Neural progenitor cell (in vitro differentiated cells): ENCODE measurements at regions not wholly inside any gene's neighbourhood (a gene's known extent, or its start where the extent isn't known, plus 50 kb on each side); places are given as distances from the start of the nearest gene placed in this dataset.
A peak's percentile ranks its signal among the peaks of the same experiment; 100 is the strongest.

ENCODE experiments used
- DNase-seq: peaks from one replicate; pipeline ENCODE4 v3.0.0-alpha.2; 2016; ENCODE audit warnings: low spot score
- H2AFZ ChIP-seq: fragments of 200-600 bp; sonication (generic); replicated peaks from 2 replicates; pipeline ENCODE4 v1.6.1; 2016; ENCODE audit warnings: antibody characterized with exemption
- H3F3A ChIP-seq: fragments of 200-600 bp; sonication (generic); 2 replicates; pipeline ENCODE4 v1.6.1; 2016; ENCODE audit warnings: antibody characterized with exemption, low read depth
- H3K27ac ChIP-seq: fragments of 200-600 bp; sonication (generic); 2 replicates; pipeline ENCODE4 v1.5.1; 2016; ENCODE audit warnings: mild to moderate bottlenecking
- H3K27me3 ChIP-seq: fragments of 200-600 bp; sonication (generic); 2 replicates; pipeline ENCODE4 v1.6.1; 2016; ENCODE audit warnings: mild to moderate bottlenecking, moderate library complexity
- H3K36me3 ChIP-seq: fragments of 200-600 bp; sonication (generic); 2 replicates; pipeline ENCODE4 v1.5.1; 2016
- H3K4me1 ChIP-seq: fragments of 200-600 bp; sonication (generic); 2 replicates; pipeline ENCODE4 v1.6.1; 2016; ENCODE audit warnings: mixed run types
- H3K4me2 ChIP-seq: fragments of 200-600 bp; sonication (generic); 2 replicates; pipeline ENCODE4 v1.6.1; 2016
- H3K4me3 ChIP-seq: fragments of 200-600 bp; sonication (generic); 2 replicates; pipeline ENCODE4 v1.5.1; 2016
- H3K79me2 ChIP-seq: fragments of 200-600 bp; sonication (generic); 2 replicates; pipeline ENCODE4 v1.6.1; 2016; ENCODE audit warnings: low read depth
- H3K9ac ChIP-seq: fragments of 200-600 bp; sonication (generic); 2 replicates; pipeline ENCODE4 v1.6.1; 2016
- H3K9me3 ChIP-seq: fragments of 200-600 bp; sonication (generic); 2 replicates; pipeline ENCODE4 v1.5.1; 2016; ENCODE audit warnings: low read depth
- H4K20me1 ChIP-seq: fragments of 200-600 bp; sonication (generic); 2 replicates; pipeline ENCODE4 v1.6.1; 2016; ENCODE audit warnings: low read depth
- H3K27ac Mint-ChIP-seq: 3 replicates; pipeline ENCODE4 v1.8.0; 2021; ENCODE audit warnings: mixed read lengths
- H3K27me3 Mint-ChIP-seq: 2 replicates; pipeline ENCODE4 v1.8.0; 2022; ENCODE audit warnings: low read depth, mild to moderate bottlenecking, inconsistent platforms, moderate library complexity, mixed read lengths; ENCODE audit not compliant: insufficient read depth
- H3K36me3 Mint-ChIP-seq: 3 replicates; pipeline ENCODE4 v1.8.0; 2021; ENCODE audit warnings: mixed read lengths
- H3K4me1 Mint-ChIP-seq: 3 replicates; pipeline ENCODE4 v1.8.0; 2021; ENCODE audit warnings: mixed read lengths
- H3K4me3 Mint-ChIP-seq: 3 replicates; pipeline ENCODE4 v1.8.0; 2021; ENCODE audit warnings: mild to moderate bottlenecking, moderate library complexity, mixed read lengths
- H3K9me3 Mint-ChIP-seq: 3 replicates; pipeline ENCODE4 v1.8.0; 2020; ENCODE audit warnings: mixed read lengths
- CTCF ChIP-seq: fragments of 200-600 bp; sonication (generic); IDR thresholded peaks from 2 replicates; pipeline ENCODE4 v1.5.1; 2017; ENCODE audit warnings: antibody characterized with exemption, mild to moderate bottlenecking
- EZH2 ChIP-seq: fragments of 200-600 bp; sonication (generic); IDR thresholded peaks from 2 replicates; pipeline ENCODE4 v1.6.1; 2017; ENCODE audit warnings: antibody characterized with exemption, mild to moderate bottlenecking, moderate library complexity
- EZH2phosphoT487 ChIP-seq: fragments of 200-600 bp; sonication (generic); IDR thresholded peaks from 2 replicates; pipeline ENCODE4 v1.6.1; 2017; ENCODE audit warnings: antibody characterized with exemption

DNA sequence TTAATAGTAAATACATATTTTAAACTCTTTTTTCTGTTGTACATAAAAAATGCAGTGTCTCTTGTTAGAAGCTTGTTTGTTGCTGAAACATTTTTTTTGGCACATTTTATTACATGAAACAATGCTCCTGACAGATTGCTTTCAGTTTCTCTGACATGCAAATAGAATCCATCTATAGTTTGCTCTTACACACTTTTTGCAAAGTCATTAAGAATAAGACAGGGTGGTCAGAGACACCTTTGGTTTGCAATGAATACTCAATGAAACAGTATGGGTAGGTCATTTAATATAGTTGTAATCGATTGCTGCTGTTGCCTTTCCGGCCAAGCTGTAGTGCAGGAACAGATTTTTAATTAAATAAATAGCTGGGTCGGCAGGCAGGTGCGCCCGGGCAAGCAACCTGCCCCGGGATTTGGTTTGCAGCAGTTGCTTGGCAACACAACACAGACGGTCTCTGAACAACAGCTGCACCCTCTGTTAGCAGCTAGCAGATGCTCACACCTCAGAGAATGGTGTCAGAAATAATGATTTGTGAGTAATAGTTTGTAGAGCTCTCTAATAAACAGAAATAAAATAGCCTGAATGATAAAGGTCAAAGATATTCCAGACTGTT, 115.7 kb upstream of the CACNA2D1 start:
- H3K27ac ChIP-seq, result no peak overlapping the region
- H3K9me3 ChIP-seq, result no peaks in the 10 kb centered on the region
- no peaks in the 10 kb centered on the region for H3K79me2 ChIP-seq
- no peak overlapping the region for H3K4me3 ChIP-seq
- H2AFZ ChIP-seq, result no peak overlapping the region
- no peak overlapping the region for H3K27ac Mint-ChIP-seq
- H3K4me1 ChIP-seq, result peaks cover 6% of the 10 kb centered on the region
- no peak for TF ChIP-seq CTCF
- TF ChIP-seq EZH2, result no peak
- TF ChIP-seq EZH2phosphoT487, result no peak
- no peaks in the 10 kb centered on the region for H3K36me3 Mint-ChIP-seq
- no peaks in the 10 kb centered on the region for H3F3A ChIP-seq
- DNase-seq, result peak; percentile 60
- H3K36me3 ChIP-seq, result no peaks in the 10 kb centered on the region
- no peak overlapping the region for H3K4me2 ChIP-seq
- no peaks in the 10 kb centered on the region for H3K27me3 ChIP-seq
- peaks cover 7% of the 10 kb centered on the region for H3K4me1 Mint-ChIP-seq
- no peaks in the 10 kb centered on the region for H4K20me1 ChIP-seq
- no peaks in the 10 kb centered on the region for H3K27me3 Mint-ChIP-seq
- no peak overlapping the region for H3K9ac ChIP-seq
- H3K4me3 Mint-ChIP-seq, result no peak overlapping the region
- peaks cover 8% of the 10 kb centered on the region for H3K9me3 Mint-ChIP-seq

GRCh38 chr7:82549616-82550285, 106.2 kb upstream of the CACNA2D1 start:
- Histone ChIP-seq H3K27ac (no peak overlapping the region), H3K9me3 (no peaks in the 10 kb centered on the region)

DNA sequence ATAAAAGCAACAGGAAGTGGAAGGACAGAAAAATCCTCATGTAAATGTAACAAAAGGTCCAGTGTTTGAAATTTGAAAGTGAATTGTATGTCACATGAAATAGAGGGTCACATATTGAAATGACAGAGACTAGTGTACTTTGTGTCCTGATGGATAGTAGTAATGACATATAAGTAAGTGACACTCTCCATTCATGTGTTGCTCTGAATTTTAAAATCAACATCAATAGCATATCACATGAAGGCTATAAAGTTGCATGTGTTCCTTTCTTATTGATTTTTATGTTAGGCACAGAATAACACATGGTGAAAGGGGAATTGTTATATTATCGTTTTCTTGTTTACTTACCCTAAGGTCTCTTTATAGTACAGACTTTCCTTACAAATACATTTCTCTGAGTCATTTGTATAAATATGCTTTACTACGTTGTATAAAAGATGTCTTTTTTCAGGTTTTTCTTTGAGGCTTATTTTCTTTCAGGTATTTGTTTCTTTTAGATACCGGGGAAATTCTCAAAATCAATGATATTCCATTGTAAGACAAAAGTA, 104.6 kb upstream of the CACNA2D1 start:
- Histone ChIP-seq H3F3A (no peaks in the 10 kb centered on the region), H3K4me1 (no peaks in the 10 kb centered on the region), H3K4me3 (no peak overlapping the region), H4K20me1 (no peaks in the 10 kb centered on the region), H3K27ac (no peak overlapping the region), H3K36me3 (no peaks in the 10 kb centered on the region), H3K4me2 (no peak overlapping the region), H3K9ac (no peak overlapping the region), H2AFZ (no peak overlapping the region), H3K79me2 (no peaks in the 10 kb centered on the region), H3K9me3 (no peaks in the 10 kb centered on the region), H3K27me3 (no peaks in the 10 kb centered on the region)
- Mint-ChIP-seq H3K4me1 (no peaks in the 10 kb centered on the region), H3K9me3 (peaks cover 9% of the 10 kb centered on the region), H3K36me3 (no peaks in the 10 kb centered on the region), H3K4me3 (no peak overlapping the region), H3K27ac (no peak overlapping the region), H3K27me3 (no peaks in the 10 kb centered on the region)
- TF ChIP-seq CTCF (no peak), EZH2phosphoT487 (no peak), EZH2 (no peak)
- no peak for DNase-seq

More at GRCh38 chr7:82549616-82550285, 106.2 kb upstream of the CACNA2D1 start:
- Mint-ChIP-seq H3K36me3 (no peaks in the 10 kb centered on the region), H3K27me3 (no peaks in the 10 kb centered on the region), H3K4me1 (no peaks in the 10 kb centered on the region), H3K27ac (no peak overlapping the region), H3K4me3 (no peak overlapping the region), H3K9me3 (peaks cover 21% of the 10 kb centered on the region)
- Histone ChIP-seq H4K20me1 (no peaks in the 10 kb centered on the region), H3K9ac (no peak overlapping the region), H3K4me3 (no peak overlapping the region), H3F3A (no peaks in the 10 kb centered on the region), H3K4me1 (no peaks in the 10 kb centered on the region), H3K4me2 (no peak overlapping the region), H2AFZ (no peak overlapping the region), H3K27me3 (no peaks in the 10 kb centered on the region), H3K36me3 (no peaks in the 10 kb centered on the region), H3K79me2 (no peaks in the 10 kb centered on the region)
- no peak for DNase-seq
- no peak for TF ChIP-seq CTCF
- TF ChIP-seq EZH2phosphoT487, result no peak
- TF ChIP-seq EZH2, result no peak
